ENCODE measurements at regions not wholly inside any gene's neighbourhood (a gene's known extent, or its start where the extent isn't known, plus 50 kb on each side); places are given as distances from the start of the nearest gene placed in this dataset.

- H3K27ac Mint-ChIP-seq: no peak overlapping the region
- no peaks in the 10 kb centered on the region for H3K36me3 Mint-ChIP-seq
- no peak overlapping the region for H3K4me3 Mint-ChIP-seq
- H3K27me3 ChIP-seq (replicated peaks in 1 of 2; ENCODE audit: control insufficient read depth in 2 of 2, extremely low read depth in 1 of 2, insufficient read depth in 2 of 2, low read length in 1 of 2): peaks cover 0 to 3% of the 10 kb centered on the region in 2 experiments
- no peaks in the 10 kb centered on the region for H3K4me1 Mint-ChIP-seq
- POLR2A ChIA-PET: no interaction called here
- no peak overlapping the region for H3K27ac ChIP-seq (ENCODE audit: low read length)
- no peaks in the 10 kb centered on the region for H3K9me3 Mint-ChIP-seq
- CTCF ChIA-PET: interaction anchor here in 1 of 2 donors (0.6 kb wide), 1 partner anchor 638 kb away, joined by 3 read pairs; no protein-coding TSS in a partner anchor
- no peak for DNase-seq
- no peaks in the 10 kb centered on the region for H3K36me3 ChIP-seq (ENCODE audit: control insufficient read depth in 2 of 2, extremely low read depth in 1 of 2, insufficient read depth in 1 of 2, low read length in 1 of 2)
- ATAC-seq (replicated peaks in 1 of 4): no peak
- H3K4me1 ChIP-seq (ENCODE audit: control insufficient read depth in 1 of 2, extremely low read depth in 1 of 2, insufficient read depth in 2 of 2, low read length in 2 of 2): no peaks in the 10 kb centered on the region
- H3K27me3 Mint-ChIP-seq: no peaks in the 10 kb centered on the region
- H3K4me3 ChIP-seq (ENCODE audit: control insufficient read depth in 1 of 2, extremely low read depth in 1 of 2, low read length in 1 of 2): no peak overlapping the region
- no peaks in the 10 kb centered on the region for H3K9me3 ChIP-seq
- 92% methylated on average over 8 of the region's 9 CpGs for WGBS (ENCODE audit: insufficient coverage)
Observed at GRCh38 chr2:42846932-42847595, 54.7 kb upstream of the HAAO start.

- no peaks in the 10 kb centered on the region for H3K36me3 Mint-ChIP-seq
- no peak overlapping the region for H3K27ac Mint-ChIP-seq
- no peaks in the 10 kb centered on the region for H3K9me3 ChIP-seq
- H3K27me3 Mint-ChIP-seq: no peaks in the 10 kb centered on the region
- H3K27me3 ChIP-seq (replicated peaks in 1 of 2; ENCODE audit: control insufficient read depth in 2 of 2, extremely low read depth in 1 of 2, insufficient read depth in 2 of 2, low read length in 1 of 2): peaks cover 0 to 3% of the 10 kb centered on the region in 2 experiments
- ChIA-PET POLR2A (no interaction called here), CTCF (no interaction called here)
- H3K4me3 Mint-ChIP-seq: no peak overlapping the region
- no peaks in the 10 kb centered on the region for H3K4me1 ChIP-seq (ENCODE audit: control insufficient read depth in 1 of 2, extremely low read depth in 1 of 2, insufficient read depth in 2 of 2, low read length in 2 of 2)
- no peak overlapping the region for H3K4me3 ChIP-seq (ENCODE audit: control insufficient read depth in 1 of 2, extremely low read depth in 1 of 2, low read length in 1 of 2)
- H3K27ac ChIP-seq (ENCODE audit: low read length): no peak overlapping the region
- no peak for DNase-seq
- H3K9me3 Mint-ChIP-seq: no peaks in the 10 kb centered on the region
- no peaks in the 10 kb centered on the region for H3K36me3 ChIP-seq (ENCODE audit: control insufficient read depth in 2 of 2, extremely low read depth in 1 of 2, insufficient read depth in 1 of 2, low read length in 1 of 2)
- ATAC-seq (replicated peaks in 1 of 4): no peak
- 93% methylated on average over 3 of the region's 8 CpGs for WGBS (ENCODE audit: insufficient coverage)
- H3K4me1 Mint-ChIP-seq: no peaks in the 10 kb centered on the region
Observed at GRCh38 chr2:42846026-42846425, 53.6 kb upstream of the HAAO start.

- no peak overlapping the region for H3K27ac Mint-ChIP-seq
- no peaks in the 10 kb centered on the region for H3K36me3 Mint-ChIP-seq
- peaks cover 0 to 3% of the 10 kb centered on the region in 2 experiments for H3K27me3 ChIP-seq (replicated peaks in 1 of 2; ENCODE audit: control insufficient read depth in 2 of 2, extremely low read depth in 1 of 2, insufficient read depth in 2 of 2, low read length in 1 of 2)
- H3K27me3 Mint-ChIP-seq: no peaks in the 10 kb centered on the region
- ATAC-seq (replicated peaks in 1 of 4) (no peak), DNase-seq (no peak)
- H3K9me3 ChIP-seq: no peaks in the 10 kb centered on the region
- H3K4me1 ChIP-seq (ENCODE audit: control insufficient read depth in 1 of 2, extremely low read depth in 1 of 2, insufficient read depth in 2 of 2, low read length in 2 of 2): no peaks in the 10 kb centered on the region
- no peak overlapping the region for H3K4me3 ChIP-seq (ENCODE audit: control insufficient read depth in 1 of 2, extremely low read depth in 1 of 2, low read length in 1 of 2)
- no peaks in the 10 kb centered on the region for H3K36me3 ChIP-seq (ENCODE audit: control insufficient read depth in 2 of 2, extremely low read depth in 1 of 2, insufficient read depth in 1 of 2, low read length in 1 of 2)
- H3K4me3 Mint-ChIP-seq: no peak overlapping the region
- ChIA-PET POLR2A (no interaction called here), CTCF (no interaction called here)
- H3K27ac ChIP-seq (ENCODE audit: low read length): no peak overlapping the region
- no peaks in the 10 kb centered on the region for H3K9me3 Mint-ChIP-seq
- 89% methylated on average over 8 of the region's 20 CpGs for WGBS (ENCODE audit: insufficient coverage)
- H3K4me1 Mint-ChIP-seq: no peaks in the 10 kb centered on the region
Observed at GRCh38 chr2:42844901-42845821, 52.8 kb upstream of the HAAO start.

- H3K27ac ChIP-seq (ENCODE audit: low read length): no peak overlapping the region
- WGBS (ENCODE audit: insufficient coverage): 90% methylated on average over 3 of the region's 5 CpGs
- ATAC-seq (replicated peaks in 1 of 4): no peak
- POLR2A ChIA-PET: no interaction called here
- Mint-ChIP-seq H3K9me3 (no peaks in the 10 kb centered on the region), H3K27me3 (no peaks in the 10 kb centered on the region), H3K27ac (no peak overlapping the region), H3K36me3 (no peaks in the 10 kb centered on the region), H3K4me1 (no peaks in the 10 kb centered on the region), H3K4me3 (no peak overlapping the region)
- CTCF ChIA-PET: interaction anchor here in 1 of 2 donors (0.6 kb wide), 1 partner anchor 655 kb away, joined by 3 read pairs; no protein-coding TSS in a partner anchor
- H3K4me3 ChIP-seq (ENCODE audit: control insufficient read depth in 1 of 2, extremely low read depth in 1 of 2, low read length in 1 of 2): no peak overlapping the region
- H3K27me3 ChIP-seq (replicated peaks in 1 of 2; ENCODE audit: control insufficient read depth in 2 of 2, extremely low read depth in 1 of 2, insufficient read depth in 2 of 2, low read length in 1 of 2): peaks cover 0 to 3% of the 10 kb centered on the region in 2 experiments
- H3K4me1 ChIP-seq (ENCODE audit: control insufficient read depth in 1 of 2, extremely low read depth in 1 of 2, insufficient read depth in 2 of 2, low read length in 2 of 2): no peaks in the 10 kb centered on the region
- no peak for DNase-seq
- no peaks in the 10 kb centered on the region for H3K36me3 ChIP-seq (ENCODE audit: control insufficient read depth in 2 of 2, extremely low read depth in 1 of 2, insufficient read depth in 1 of 2, low read length in 1 of 2)
- no peaks in the 10 kb centered on the region for H3K9me3 ChIP-seq
Observed at GRCh38 chr2:42844366-42844765, 52.0 kb upstream of the HAAO start.

- Mint-ChIP-seq H3K4me3 (no peak overlapping the region), H3K27ac (no peak overlapping the region), H3K9me3 (no peaks in the 10 kb centered on the region), H3K36me3 (no peaks in the 10 kb centered on the region), H3K4me1 (no peaks in the 10 kb centered on the region), H3K27me3 (no peaks in the 10 kb centered on the region)
- Histone ChIP-seq H3K9me3 (no peaks in the 10 kb centered on the region), H3K36me3 (ENCODE audit: control insufficient read depth in 2 of 2, extremely low read depth in 1 of 2, insufficient read depth in 1 of 2, low read length in 1 of 2) (no peaks in the 10 kb centered on the region), H3K27me3 (replicated peaks in 1 of 2; ENCODE audit: control insufficient read depth in 2 of 2, extremely low read depth in 1 of 2, insufficient read depth in 2 of 2, low read length in 1 of 2) (peaks cover 0 to 3% of the 10 kb centered on the region in 2 experiments), H3K4me1 (ENCODE audit: control insufficient read depth in 1 of 2, extremely low read depth in 1 of 2, insufficient read depth in 2 of 2, low read length in 2 of 2) (no peaks in the 10 kb centered on the region), H3K27ac (ENCODE audit: low read length) (no peak overlapping the region), H3K4me3 (ENCODE audit: control insufficient read depth in 1 of 2, extremely low read depth in 1 of 2, low read length in 1 of 2) (no peak overlapping the region)
- CTCF ChIA-PET: interaction anchor here (0.6 kb wide), 2 partner anchors 10 to 656 kb away, joined by 3 read pairs; no protein-coding TSS in a partner anchor
- ATAC-seq (replicated peaks in 1 of 4): no peak
- POLR2A ChIA-PET: no interaction called here
- DNase-seq: no peak
Observed at GRCh38 chr2:42843611-42844010, 51.2 kb upstream of the HAAO start.

GRCh38 chr2:42843131-42843530 lies 50.7 kb upstream of the HAAO start:
- no peak for ATAC-seq (replicated peaks in 1 of 4)

More at GRCh38 chr2:42843131-42843530, 50.7 kb upstream of the HAAO start:
- POLR2A ChIA-PET: no interaction called here
- H3K4me3 ChIP-seq (ENCODE audit: control insufficient read depth in 1 of 2, extremely low read depth in 1 of 2, low read length in 1 of 2): no peak overlapping the region
- no peak for DNase-seq
- no peaks in the 10 kb centered on the region for H3K4me1 ChIP-seq (ENCODE audit: control insufficient read depth in 1 of 2, extremely low read depth in 1 of 2, insufficient read depth in 2 of 2, low read length in 2 of 2)
- no peaks in the 10 kb centered on the region for H3K36me3 ChIP-seq (ENCODE audit: control insufficient read depth in 2 of 2, extremely low read depth in 1 of 2, insufficient read depth in 1 of 2, low read length in 1 of 2)
- Mint-ChIP-seq H3K4me1 (no peaks in the 10 kb centered on the region), H3K4me3 (no peak overlapping the region), H3K27me3 (no peaks in the 10 kb centered on the region), H3K9me3 (no peaks in the 10 kb centered on the region), H3K27ac (no peak overlapping the region), H3K36me3 (no peaks in the 10 kb centered on the region)
- CTCF ChIA-PET: interaction anchor here in 1 of 2 donors (0.6 kb wide), 1 partner anchor 9 kb away, joined by 3 read pairs; no protein-coding TSS in a partner anchor
- WGBS (ENCODE audit: insufficient coverage): 60% methylated on average over 1 of the region's 6 CpGs
- H3K9me3 ChIP-seq: no peaks in the 10 kb centered on the region
- peaks cover 0 to 3% of the 10 kb centered on the region in 2 experiments for H3K27me3 ChIP-seq (replicated peaks in 1 of 2; ENCODE audit: control insufficient read depth in 2 of 2, extremely low read depth in 1 of 2, insufficient read depth in 2 of 2, low read length in 1 of 2)
- no peak overlapping the region for H3K27ac ChIP-seq (ENCODE audit: low read length)

Measured in T-cell (primary cell).